ENCODE measurements at regions not wholly inside any gene's neighbourhood (a gene's known extent, or its start where the extent isn't known, plus 50 kb on each side); places are given as distances from the start of the nearest gene placed in this dataset.

- TF ChIP-seq CTCF (IDR thresholded peaks at IDR 0.05; ENCODE audit: insufficient read depth, low read length, poor library complexity, severe bottlenecking) (no peak), EZH2phosphoT487 (conservative IDR thresholded peaks at IDR 0.05; ENCODE audit: low read length) (no peak)
Observed at GRCh38 chr14:62431496-62431895, 613.8 kb downstream of the KCNH5 start.

Data from SU-DHL-6 (cell line).